ENCODE measurements at regions not wholly inside any gene's neighbourhood (a gene's known extent, or its start where the extent isn't known, plus 50 kb on each side); places are given as distances from the start of the nearest gene placed in this dataset.

GRCh38 chr4:117626664-117627063 lies 407.6 kb upstream of the NDST3 start:
- TF ChIP-seq CTCF (conservative IDR thresholded peaks at IDR 0.05; ENCODE audit: low read depth, low read length) = no peak
- TF ChIP-seq EZH2 (IDR thresholded peaks at IDR 0.05; ENCODE audit: low read length, unreplicated experiment) = no peak
- no peak for TF ChIP-seq EZH2phosphoT487 (IDR thresholded peaks at IDR 0.05; ENCODE audit: borderline replicate concordance, low read length)

All from PC-3 (cell line).